ENCODE measurements at regions not wholly inside any gene's neighbourhood (a gene's known extent, or its start where the extent isn't known, plus 50 kb on each side); places are given as distances from the start of the nearest gene placed in this dataset.

DNA sequence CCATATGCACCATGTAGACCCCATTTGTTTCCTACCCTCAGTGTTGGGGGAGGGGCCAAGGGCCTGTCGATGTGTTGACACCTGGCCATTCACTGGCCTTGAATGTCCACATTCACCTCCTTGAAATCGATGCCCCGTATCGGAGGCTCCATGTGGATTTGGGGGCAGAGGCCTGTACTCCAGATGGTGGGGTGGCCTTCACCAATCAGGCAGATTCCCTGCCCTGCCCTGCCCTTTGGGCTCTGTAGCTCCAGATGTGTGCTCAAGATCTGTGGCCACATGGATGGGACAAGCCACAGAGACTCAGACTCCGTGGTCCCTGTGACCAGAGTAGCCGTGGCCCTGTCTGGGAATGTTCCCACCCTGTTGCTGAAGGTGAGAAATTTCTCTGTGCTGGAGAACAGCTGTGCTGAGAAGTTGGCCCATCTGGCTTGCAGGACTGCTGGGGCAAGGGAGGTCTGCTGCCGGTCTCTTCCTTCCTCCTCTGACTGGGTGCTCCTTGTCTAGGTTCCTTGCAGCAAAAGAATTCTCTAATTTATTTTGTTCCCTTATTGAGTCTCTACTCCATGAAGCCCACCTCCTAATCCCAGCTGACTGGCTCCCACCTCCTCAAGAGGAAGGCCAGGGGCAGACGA, 221.3 kb downstream of the SEC14L1 start:
- in situ Hi-C loops (cut with HindIII; ENCODE audit: low pct_unique_long_range_greater_than_20kb, low sequenced_read_pairs) = no loop called here
- TF ChIP-seq JUND (IDR thresholded peaks at IDR 0.05; ENCODE audit: low read depth) = no peak
- peak in 1 of 2 experiments; percentile 0 for DNase-seq (ENCODE audit: low read depth in 1 of 2, low spot score in 1 of 2)

DNA sequence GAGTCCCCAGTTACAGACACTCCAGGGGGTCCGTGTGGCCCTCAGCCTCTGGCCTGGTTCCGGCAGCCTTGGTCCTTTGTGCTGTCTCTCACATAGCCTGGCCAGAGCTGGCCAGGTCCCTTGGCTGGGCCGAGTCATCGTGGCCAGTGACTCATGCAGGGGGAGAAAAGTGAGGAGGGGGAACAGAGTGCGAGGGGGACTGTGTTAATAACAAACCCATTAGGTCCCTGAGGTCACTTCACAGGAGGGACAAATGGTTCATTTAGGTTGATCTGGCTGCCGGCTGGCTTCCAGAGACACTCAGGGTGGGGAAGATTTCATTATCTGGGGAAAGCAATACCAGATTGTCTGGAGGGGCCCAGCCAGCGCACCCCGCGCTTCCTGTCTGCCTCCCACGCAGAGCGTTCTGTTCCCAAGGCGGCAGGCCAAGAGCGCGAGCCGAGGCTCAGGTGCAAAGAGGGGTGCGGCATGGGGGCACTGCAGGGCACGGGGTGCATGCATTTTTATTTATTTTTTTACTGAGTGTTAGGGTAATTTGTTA, 223.1 kb downstream of the SEC14L1 start:
- in situ Hi-C loops (cut with HindIII; ENCODE audit: low pct_unique_long_range_greater_than_20kb, low sequenced_read_pairs) = no loop called here
- DNase-seq (ENCODE audit: low read depth in 1 of 2, low spot score in 1 of 2) = no peak
- TF ChIP-seq JUND (IDR thresholded peaks at IDR 0.05; ENCODE audit: low read depth) = no peak

GRCh38 chr17:77364381-77364911, 223.7 kb downstream of the SEC14L1 start:
- in situ Hi-C loops (cut with HindIII; ENCODE audit: low pct_unique_long_range_greater_than_20kb, low sequenced_read_pairs) = no loop called here
- no peak for TF ChIP-seq JUND (IDR thresholded peaks at IDR 0.05; ENCODE audit: low read depth)

GRCh38 chr17:77364941-77365583, 224.3 kb downstream of the SEC14L1 start:
- in situ Hi-C loops (cut with HindIII; ENCODE audit: low pct_unique_long_range_greater_than_20kb, low sequenced_read_pairs) = no loop called here
- TF ChIP-seq JUND (IDR thresholded peaks at IDR 0.05; ENCODE audit: low read depth) = no peak
- no peak for DNase-seq (ENCODE audit: low read depth in 1 of 2, low spot score in 1 of 2)

More at GRCh38 chr17:77364381-77364911, 223.7 kb downstream of the SEC14L1 start:
- DNase-seq (ENCODE audit: low read depth in 1 of 2, low spot score in 1 of 2) = no peak

GRCh38 chr17:77365584-77366186, 224.9 kb downstream of the SEC14L1 start:
- DNase-seq (ENCODE audit: low read depth in 1 of 2, low spot score in 1 of 2) = peak in 1 of 2 experiments; percentile 59
- in situ Hi-C loops (cut with HindIII; ENCODE audit: low pct_unique_long_range_greater_than_20kb, low sequenced_read_pairs) = no loop called here
- TF ChIP-seq JUND (IDR thresholded peaks at IDR 0.05; ENCODE audit: low read depth) = no peak

- no peak for TF ChIP-seq JUND (IDR thresholded peaks at IDR 0.05; ENCODE audit: low read depth)
- DNase-seq (ENCODE audit: low read depth in 1 of 2, low spot score in 1 of 2) = no peak
- in situ Hi-C loops (cut with HindIII; ENCODE audit: low pct_unique_long_range_greater_than_20kb, low sequenced_read_pairs) = no loop called here
Measured at GRCh38 chr17:77366206-77366557, 225.4 kb downstream of the SEC14L1 start.

GRCh38 chr17:77366558-77367245, 225.9 kb downstream of the SEC14L1 start:
- TF ChIP-seq JUND (IDR thresholded peaks at IDR 0.05; ENCODE audit: low read depth) = no peak
- in situ Hi-C loops (cut with HindIII; ENCODE audit: low pct_unique_long_range_greater_than_20kb, low sequenced_read_pairs) = no loop called here
- no peak for DNase-seq (ENCODE audit: low read depth in 1 of 2, low spot score in 1 of 2)

DNA sequence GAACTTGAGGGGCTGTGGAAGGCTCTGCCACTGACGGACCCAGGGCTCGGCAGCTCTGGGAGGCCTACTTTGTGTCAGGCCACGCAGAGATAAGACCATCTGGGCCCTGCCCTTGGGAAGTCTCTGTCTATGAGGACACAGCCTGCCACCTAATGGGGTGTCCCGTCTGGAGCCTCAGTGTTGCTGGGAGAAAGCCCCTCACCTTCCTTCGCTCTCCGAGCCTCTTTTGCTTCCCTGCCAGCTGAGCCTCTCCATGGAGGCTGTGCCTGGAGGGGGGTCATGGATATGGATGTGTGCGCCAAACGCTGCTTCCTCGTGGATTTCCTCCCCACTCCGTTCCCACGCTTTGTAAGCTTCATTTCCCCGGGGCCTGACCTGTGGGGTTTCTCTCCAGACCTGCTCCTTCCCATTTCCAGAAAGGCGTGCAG, 228.8 kb downstream of the SEC14L1 start:
- DNase-seq (ENCODE audit: low read depth in 1 of 2, low spot score in 1 of 2) = no peak
- TF ChIP-seq JUND (IDR thresholded peaks at IDR 0.05; ENCODE audit: low read depth) = no peak
- in situ Hi-C loops (cut with HindIII; ENCODE audit: low pct_unique_long_range_greater_than_20kb, low sequenced_read_pairs) = no loop called here

GRCh38 chr17:77370586-77370985, 229.8 kb downstream of the SEC14L1 start:
- no peak for DNase-seq (ENCODE audit: low read depth in 1 of 2, low spot score in 1 of 2)
- in situ Hi-C loops (cut with HindIII; ENCODE audit: low pct_unique_long_range_greater_than_20kb, low sequenced_read_pairs) = no loop called here
- TF ChIP-seq JUND (IDR thresholded peaks at IDR 0.05; ENCODE audit: low read depth) = no peak

- no peak for TF ChIP-seq JUND (IDR thresholded peaks at IDR 0.05; ENCODE audit: low read depth)
- no peak for DNase-seq (ENCODE audit: low read depth in 1 of 2, low spot score in 1 of 2)
- in situ Hi-C loops (cut with HindIII; ENCODE audit: low pct_unique_long_range_greater_than_20kb, low sequenced_read_pairs) = no loop called here
Measured at GRCh38 chr17:77371117-77371887, 230.5 kb downstream of the SEC14L1 start.

DNA sequence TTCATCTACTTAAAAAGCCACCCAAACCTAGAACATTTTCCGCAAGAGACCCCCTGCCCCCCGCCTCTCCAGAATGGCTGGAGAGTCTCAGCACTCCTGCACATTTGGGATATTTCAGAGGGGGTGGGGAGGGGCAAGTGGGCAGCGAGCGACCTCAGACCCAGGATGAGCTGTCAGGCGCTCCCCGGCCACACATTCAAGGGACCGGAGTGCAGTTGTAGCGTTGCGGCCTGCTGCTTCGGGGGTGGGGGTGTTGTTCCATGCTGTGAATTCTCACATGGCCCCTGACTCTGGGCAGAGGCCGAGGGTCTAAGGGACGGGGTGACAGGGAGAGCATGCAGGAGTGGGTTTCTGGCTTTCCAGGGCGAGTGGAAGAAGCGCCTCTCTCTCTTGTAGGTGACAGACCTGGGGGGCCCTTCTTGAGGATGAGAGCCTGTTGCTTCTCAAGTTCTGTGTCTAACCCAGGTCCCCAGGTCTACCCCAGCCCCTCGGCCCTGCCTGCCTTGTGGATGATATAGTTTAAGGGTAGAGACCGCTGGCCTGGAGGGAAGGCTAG, 231.2 kb downstream of the SEC14L1 start:
- no peak for DNase-seq (ENCODE audit: low read depth in 1 of 2, low spot score in 1 of 2)
- in situ Hi-C loops (cut with HindIII; ENCODE audit: low pct_unique_long_range_greater_than_20kb, low sequenced_read_pairs) = no loop called here

More for the DNA sequence above, 231.2 kb downstream of the SEC14L1 start:
- no peak for TF ChIP-seq JUND (IDR thresholded peaks at IDR 0.05; ENCODE audit: low read depth)

Measured in T47D (cell line).